Dermis microvascular lymphatic vessel endothelial cell (primary cell): ENCODE measurements at regions not wholly inside any gene's neighbourhood (a gene's known extent, or its start where the extent isn't known, plus 50 kb on each side); places are given as distances from the start of the nearest gene placed in this dataset.
"Not testable (repeated sequence)": the region's sequence is repeated elsewhere in the genome, so short reads cannot be mapped to it uniquely, and the experiment has no call there.

Experiments
- DNase-seq, 2 donors: peaks; one replicate each; pipeline versions ENCODE4 v3.0.0 to v3.0.0-alpha.2; 2010; ENCODE audit warnings: low read depth in 2 of 2

- DNase-seq = not testable (repeated sequence)
These were observed 1171.7 kb downstream of the RPIA start for GRCh38 chr2:89863209-89863608.

- DNase-seq = not testable (repeated sequence)
These were observed 1183.5 kb downstream of the RPIA start for GRCh38 chr2:89874810-89875595.

GRCh38 chr2:89876445-89876844 lies 1185.0 kb downstream of the RPIA start:
- peak in 1 of 2 donors; percentile 0 for DNase-seq

- DNase-seq = not testable (repeated sequence)
These were observed 1185.4 kb downstream of the RPIA start for GRCh38 chr2:89876878-89877277.

GRCh38 chr2:89882880-89883279 lies 1191.4 kb downstream of the RPIA start:
- DNase-seq = not testable (repeated sequence)

- not testable (repeated sequence) for DNase-seq
These were observed 1192.2 kb downstream of the RPIA start for GRCh38 chr2:89883624-89884023.

GRCh38 chr2:89885071-89885470 lies 1193.6 kb downstream of the RPIA start:
- not testable (repeated sequence) for DNase-seq

- not testable (repeated sequence) for DNase-seq
These were observed 1197.2 kb downstream of the RPIA start for GRCh38 chr2:89888693-89889092.

- DNase-seq = not testable (repeated sequence)
These were observed 1198.8 kb downstream of the RPIA start for GRCh38 chr2:89890185-89890773.

GRCh38 chr2:89894988-89895387 lies 1203.5 kb downstream of the RPIA start:
- not testable (repeated sequence) for DNase-seq

GRCh38 chr2:89895629-89896028 lies 1204.2 kb downstream of the RPIA start:
- DNase-seq = not testable (repeated sequence)

- not testable (repeated sequence) for DNase-seq
These were observed 1235.5 kb downstream of the RPIA start for GRCh38 chr2:89927018-89927417.

GRCh38 chr2:89935436-89935835 lies 1244.0 kb downstream of the RPIA start:
- DNase-seq = not testable (repeated sequence)

GRCh38 chr2:89936011-89936410 lies 1244.5 kb downstream of the RPIA start:
- peak in 1 of 2 donors; percentile 17 for DNase-seq

GRCh38 chr2:89936559-89936958 lies 1245.1 kb downstream of the RPIA start:
- not testable (repeated sequence) for DNase-seq

- DNase-seq = not testable (repeated sequence)
These were observed 1247.3 kb downstream of the RPIA start for GRCh38 chr2:89938756-89939155.

GRCh38 chr2:89944267-89944666 lies 1252.8 kb downstream of the RPIA start:
- not testable (repeated sequence) for DNase-seq

- not testable (repeated sequence) for DNase-seq
These were observed 1253.6 kb downstream of the RPIA start for GRCh38 chr2:89945004-89945616.

GRCh38 chr2:89947208-89947815 lies 1255.8 kb downstream of the RPIA start:
- not testable (repeated sequence) for DNase-seq

GRCh38 chr2:89948102-89948501 lies 1256.6 kb downstream of the RPIA start:
- DNase-seq = not testable (repeated sequence)

- not testable (repeated sequence) for DNase-seq
These were observed 1259.3 kb downstream of the RPIA start for GRCh38 chr2:89950807-89951206.

GRCh38 chr2:89957236-89957635 lies 1265.8 kb downstream of the RPIA start:
- peak in 1 of 2 donors; percentile 6 for DNase-seq
